Endothelial cell of umbilical vein (primary cell): ENCODE measurements at regions not wholly inside any gene's neighbourhood (a gene's known extent, or its start where the extent isn't known, plus 50 kb on each side); places are given as distances from the start of the nearest gene placed in this dataset.

ENCODE experiments used
- CTCF ChIP-seq, 2 donors: IDR thresholded peaks; 1 replicate in 1 of 2; 2 replicates in 1 of 2; pipeline ENCODE4 v1.5.1; 2011; ENCODE audit warnings: low read length in 2 of 2, mild to moderate bottlenecking in 2 of 2, moderate library complexity in 2 of 2, control low read depth in 1 of 2, inconsistent platforms in 1 of 2, low read depth in 1 of 2; ENCODE audit not compliant: insufficient read depth in 1 of 2; ENCODE audit errors: extremely low read depth in 1 of 2
- EZH2 ChIP-seq: IDR thresholded peaks from 2 replicates; pipeline ENCODE4 v1.6.1; 2012; ENCODE audit warnings: borderline replicate concordance, low read depth, mild to moderate bottlenecking, moderate library complexity, low read length, inconsistent platforms; ENCODE audit not compliant: severe bottlenecking
- MYC ChIP-seq: IDR thresholded peaks from one replicate; pipeline ENCODE4 v1.6.1; 2011; ENCODE audit warnings: mild to moderate bottlenecking, low read depth, low read length
- POLR2A ChIP-seq: IDR thresholded peaks from 2 replicates; pipeline ENCODE4 v1.6.1; 2012; ENCODE audit warnings: low read depth, mild to moderate bottlenecking, control low read depth, low read length

GRCh38 chr14:88106377-88106776 lies 101.4 kb downstream of the GPR65 start:
- TF ChIP-seq CTCF (IDR thresholded peaks at IDR 0.05; ENCODE audit: extremely low read depth in 1 of 2, insufficient read depth in 1 of 2, low read depth in 1 of 2, low read length in 2 of 2) = no peak
- TF ChIP-seq POLR2A = no peak
- TF ChIP-seq EZH2 = no peak
- TF ChIP-seq MYC = no peak
